ENCODE measurements at regions not wholly inside any gene's neighbourhood (a gene's known extent, or its start where the extent isn't known, plus 50 kb on each side); places are given as distances from the start of the nearest gene placed in this dataset.

- TF ChIP-seq CTCF (IDR thresholded peaks at IDR 0.05) (no peak), EZH2 (IDR thresholded peaks at IDR 0.05) (no peak), EZH2phosphoT487 (IDR thresholded peaks at IDR 0.05) (no peak)
Measured at GRCh38 chr15:35633677-35634076, 87.7 kb upstream of the DPH6 start.

Data from neural progenitor cell (in vitro differentiated cells).